Caco-2 (cell line): ENCODE measurements at regions not wholly inside any gene's neighbourhood (a gene's known extent, or its start where the extent isn't known, plus 50 kb on each side); places are given as distances from the start of the nearest gene placed in this dataset.

Experiments used
- BruUV-seq: library from RNA; stranded (reverse); fragments of 400-500 nt; replicated peaks from 2 replicates; lab custom pipeline; 2021; lab: Mats Ljungman, UMichigan
- CTCF ChIA-PET: fragments of 300-600 bp; sonication (Branson Sonifier 250); formaldehyde crosslinking; loops from one replicate; lab custom pipeline; 2022; ENCODE audit warnings: antibody characterized with exemption; lab: Charles Lee
- POLR2A ChIA-PET: fragments of 300-600 bp; sonication (Branson Sonifier 250); formaldehyde crosslinking; loops from one replicate; lab custom pipeline; 2022; ENCODE audit warnings: antibody characterized with exemption; lab: Charles Lee
- DNase-seq, 2 experiments: peaks; one replicate each; pipeline versions ENCODE4 v3.0.0 to v3.0.0-alpha.2; 2020 to 2022
- H3K27me3 ChIP-seq: replicated peaks from 2 replicates; pipeline ENCODE4 v1.6.0; 2011; ENCODE audit warnings: low read length; ENCODE audit not compliant: control insufficient read depth, insufficient read depth
- H3K36me3 ChIP-seq: 2 replicates; pipeline ENCODE4 v1.5.1; 2011; ENCODE audit warnings: low read length; ENCODE audit not compliant: control insufficient read depth, insufficient read depth
- H3K4me1 ChIP-seq: fragments of 250-450 bp; sonication (Bioruptor Pico); 2 replicates; pipeline ENCODE4 v1.5.1; 2020; ENCODE audit warnings: mild to moderate bottlenecking
- H3K4me3 ChIP-seq: 2 replicates; pipeline ENCODE4 v1.5.1; 2011; ENCODE audit warnings: low read depth, mild to moderate bottlenecking, control low read depth, low read length
- H3K9me3 ChIP-seq: fragments of 250-450 bp; sonication (Bioruptor Pico); 2 replicates; pipeline ENCODE4 v1.5.1; 2020; ENCODE audit warnings: mild to moderate bottlenecking, moderate library complexity
- H3K27ac Mint-ChIP-seq: one replicate; pipeline ENCODE4 v1.8.0; 2022; ENCODE audit warnings: mixed read lengths; ENCODE audit not compliant: unreplicated experiment
- H3K27me3 Mint-ChIP-seq: one replicate; pipeline ENCODE4 v1.8.0; 2022; ENCODE audit warnings: mixed read lengths; ENCODE audit not compliant: insufficient read depth, unreplicated experiment
- H3K36me3 Mint-ChIP-seq: one replicate; pipeline ENCODE4 v1.8.0; 2022; ENCODE audit warnings: mild to moderate bottlenecking, mixed read lengths; ENCODE audit not compliant: insufficient read depth, unreplicated experiment
- H3K4me1 Mint-ChIP-seq: one replicate; pipeline ENCODE4 v1.8.0; 2022; ENCODE audit warnings: low read depth, mixed read lengths; ENCODE audit not compliant: unreplicated experiment
- H3K4me3 Mint-ChIP-seq: one replicate; pipeline ENCODE4 v1.8.0; 2022; ENCODE audit warnings: mild to moderate bottlenecking, moderate library complexity, mixed read lengths; ENCODE audit not compliant: unreplicated experiment
- H3K9me3 Mint-ChIP-seq: one replicate; pipeline ENCODE4 v1.8.0; 2022; ENCODE audit warnings: mixed read lengths; ENCODE audit not compliant: unreplicated experiment
- intact Hi-C: fragments of 100-400 bp; cut with micrococcal nuclease; formaldehyde crosslinking; loops from one replicate; pipeline ENCODE4 v1.10.0; 2022; ENCODE audit not compliant: unreplicated experiment
- TF ChIP-seq, protein P1 (sequence below), 2 experiments: fragments of 200-600 bp in 1 of 2; IDR thresholded peaks; 1 replicate in 1 of 2; 2 replicates in 1 of 2; pipeline versions ENCODE4 v1.5.1 to v1.8.0; 2011 to 2022; ENCODE audit warnings: antibody characterized with exemption in 1 of 2, control low read depth in 1 of 2, inconsistent platforms in 1 of 2, low read depth in 1 of 2, low read length in 1 of 2, mild to moderate bottlenecking in 1 of 2, moderate library complexity in 1 of 2; ENCODE audit not compliant: insufficient read depth in 1 of 2, severe bottlenecking in 1 of 2, unreplicated experiment in 1 of 2

DNA sequence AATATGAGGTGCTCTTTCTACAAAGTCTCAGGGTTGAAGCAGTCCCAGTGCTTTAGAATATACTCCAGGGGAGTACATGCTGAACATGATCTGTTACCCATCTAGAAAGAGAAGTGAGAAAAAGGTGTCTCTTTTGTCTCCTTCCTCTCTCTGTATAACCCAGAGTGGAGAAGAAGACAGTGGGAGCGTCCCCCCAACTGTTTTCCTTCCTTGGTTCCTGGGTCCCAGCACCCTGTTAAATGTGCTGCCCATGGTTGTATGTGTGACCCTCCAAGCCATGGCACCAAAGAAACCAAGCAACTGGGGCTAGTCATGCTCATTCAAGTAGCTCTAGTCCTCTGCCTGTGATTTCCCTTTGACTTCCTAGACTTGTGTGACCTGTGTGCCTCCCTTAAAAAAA lies 683.7 kb downstream of the TBL1XR1 start:
- Histone ChIP-seq H3K9me3 (peaks cover 28% of the 10 kb centered on the region), H3K36me3 (no peaks in the 10 kb centered on the region), H3K4me3 (no peak overlapping the region), H3K4me1 (no peaks in the 10 kb centered on the region), H3K27me3 (no peaks in the 10 kb centered on the region)
- DNase-seq, result peak in 1 of 2 experiments; percentile 47
- Mint-ChIP-seq H3K27ac (no peak overlapping the region), H3K36me3 (no peaks in the 10 kb centered on the region), H3K9me3 (peaks cover 37% of the 10 kb centered on the region), H3K27me3 (no peaks in the 10 kb centered on the region), H3K4me1 (no peaks in the 10 kb centered on the region), H3K4me3 (no peak overlapping the region)
- TF ChIP-seq, protein P1, sequence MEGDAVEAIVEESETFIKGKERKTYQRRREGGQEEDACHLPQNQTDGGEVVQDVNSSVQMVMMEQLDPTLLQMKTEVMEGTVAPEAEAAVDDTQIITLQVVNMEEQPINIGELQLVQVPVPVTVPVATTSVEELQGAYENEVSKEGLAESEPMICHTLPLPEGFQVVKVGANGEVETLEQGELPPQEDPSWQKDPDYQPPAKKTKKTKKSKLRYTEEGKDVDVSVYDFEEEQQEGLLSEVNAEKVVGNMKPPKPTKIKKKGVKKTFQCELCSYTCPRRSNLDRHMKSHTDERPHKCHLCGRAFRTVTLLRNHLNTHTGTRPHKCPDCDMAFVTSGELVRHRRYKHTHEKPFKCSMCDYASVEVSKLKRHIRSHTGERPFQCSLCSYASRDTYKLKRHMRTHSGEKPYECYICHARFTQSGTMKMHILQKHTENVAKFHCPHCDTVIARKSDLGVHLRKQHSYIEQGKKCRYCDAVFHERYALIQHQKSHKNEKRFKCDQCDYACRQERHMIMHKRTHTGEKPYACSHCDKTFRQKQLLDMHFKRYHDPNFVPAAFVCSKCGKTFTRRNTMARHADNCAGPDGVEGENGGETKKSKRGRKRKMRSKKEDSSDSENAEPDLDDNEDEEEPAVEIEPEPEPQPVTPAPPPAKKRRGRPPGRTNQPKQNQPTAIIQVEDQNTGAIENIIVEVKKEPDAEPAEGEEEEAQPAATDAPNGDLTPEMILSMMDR (IDR thresholded peaks at IDR 0.05; ENCODE audit: insufficient read depth in 1 of 2, low read depth in 1 of 2, low read length in 1 of 2, severe bottlenecking in 1 of 2, unreplicated experiment in 1 of 2), result no peak
- intact Hi-C loops, result loop anchor here (1.0 to 10.0 kb wide), 2 partner anchors 151 to 426 kb away; no protein-coding TSS in a partner anchor
- ChIA-PET POLR2A (no interaction called here), CTCF (interaction anchor here (1.2 kb wide), 1 partner anchor 424 kb away, joined by 3 read pairs; no protein-coding TSS in a partner anchor)
- no TSS peak for BruUV-seq

DNA sequence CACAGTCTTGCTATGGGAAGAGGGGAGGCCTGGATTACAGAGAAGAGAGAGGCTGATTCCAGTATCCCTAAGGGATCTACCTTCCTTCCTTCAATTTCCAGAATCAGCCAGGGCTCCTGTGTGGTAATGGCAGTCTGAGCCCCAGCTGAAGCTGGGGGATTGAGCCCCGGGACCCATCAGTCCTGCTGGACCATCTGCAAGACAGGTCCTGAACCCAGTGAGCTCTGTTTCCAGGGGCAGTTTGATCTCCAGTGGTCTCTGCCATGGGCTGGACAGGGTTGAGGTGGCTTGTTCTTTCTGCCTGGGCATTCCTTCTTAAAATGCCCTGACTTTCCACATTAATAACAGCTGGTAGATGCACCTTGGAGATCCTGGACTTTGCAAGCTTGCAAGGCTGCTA lies 685.2 kb downstream of the TBL1XR1 start:
- intact Hi-C loops, result loop anchor here (10.0 kb wide), 1 partner anchor 153 kb away; no protein-coding TSS in a partner anchor
- H3K36me3 Mint-ChIP-seq, result no peaks in the 10 kb centered on the region
- no peak overlapping the region for H3K4me3 Mint-ChIP-seq
- CTCF ChIA-PET, result no interaction called here
- H3K9me3 Mint-ChIP-seq, result peaks cover 37% of the 10 kb centered on the region
- Histone ChIP-seq H3K4me3 (no peak overlapping the region), H3K4me1 (no peaks in the 10 kb centered on the region), H3K9me3 (peaks cover 28% of the 10 kb centered on the region), H3K36me3 (no peaks in the 10 kb centered on the region), H3K27me3 (no peaks in the 10 kb centered on the region)
- TF ChIP-seq, protein P1 (IDR thresholded peaks at IDR 0.05; ENCODE audit: insufficient read depth in 1 of 2, low read depth in 1 of 2, low read length in 1 of 2, severe bottlenecking in 1 of 2, unreplicated experiment in 1 of 2), result no peak
- H3K27ac Mint-ChIP-seq, result no peak overlapping the region
- no peak for DNase-seq
- POLR2A ChIA-PET, result no interaction called here
- BruUV-seq, result no TSS peak
- H3K4me1 Mint-ChIP-seq, result no peaks in the 10 kb centered on the region
- no peaks in the 10 kb centered on the region for H3K27me3 Mint-ChIP-seq

DNA sequence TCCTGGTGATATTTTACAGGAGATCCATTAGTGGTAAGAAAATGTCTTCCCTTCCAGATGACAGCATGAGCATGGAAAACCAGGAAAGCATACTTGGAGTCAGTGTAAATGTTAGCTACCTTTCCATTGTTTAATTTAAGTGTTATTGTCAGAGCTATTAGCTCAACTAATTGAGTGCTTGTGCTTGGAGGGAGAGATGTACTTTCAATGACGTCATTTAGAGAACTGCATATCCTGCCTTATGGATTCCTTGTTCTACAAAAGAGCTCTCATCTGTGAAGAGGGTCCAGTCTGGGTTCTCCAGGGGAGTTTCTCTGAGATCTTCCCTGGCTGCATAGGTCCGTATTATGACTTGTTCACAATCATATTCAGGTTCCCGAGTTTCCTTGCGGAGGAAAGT lies 687.2 kb downstream of the TBL1XR1 start:
- H3K9me3 ChIP-seq, result peaks cover 28% of the 10 kb centered on the region
- CTCF ChIA-PET, result no interaction called here
- BruUV-seq, result no TSS peak

More for the DNA sequence above, 687.2 kb downstream of the TBL1XR1 start:
- POLR2A ChIA-PET, result no interaction called here
- TF ChIP-seq, protein P1 (IDR thresholded peaks at IDR 0.05; ENCODE audit: insufficient read depth in 1 of 2, low read depth in 1 of 2, low read length in 1 of 2, severe bottlenecking in 1 of 2, unreplicated experiment in 1 of 2), result no peak
- H3K4me1 ChIP-seq, result no peaks in the 10 kb centered on the region
- Mint-ChIP-seq H3K36me3 (no peaks in the 10 kb centered on the region), H3K4me1 (no peaks in the 10 kb centered on the region), H3K27ac (no peak overlapping the region), H3K4me3 (no peak overlapping the region), H3K27me3 (no peaks in the 10 kb centered on the region), H3K9me3 (peaks cover 30% of the 10 kb centered on the region)
- H3K4me3 ChIP-seq, result no peak overlapping the region
- H3K36me3 ChIP-seq, result no peaks in the 10 kb centered on the region
- intact Hi-C loops, result loop anchor here (10.0 kb wide), 1 partner anchor 155 kb away; no protein-coding TSS in a partner anchor
- no peak for DNase-seq
- no peaks in the 10 kb centered on the region for H3K27me3 ChIP-seq
